D721Med (cell line): ENCODE measurements at regions not wholly inside any gene's neighbourhood (a gene's known extent, or its start where the extent isn't known, plus 50 kb on each side); places are given as distances from the start of the nearest gene placed in this dataset.
A peak's percentile ranks its signal among the peaks of the same experiment; 100 is the strongest.

Source experiments
- DNase-seq: peaks from one replicate; pipeline ENCODE4 v3.0.0; 2011; ENCODE audit warnings: low spot score; ENCODE audit not compliant: insufficient read length
- FAIRE-seq: peaks from 2 replicates; lab custom pipeline; 2011; peaks lifted over from hg19 to GRCh38; lab: Jason Lieb, UNC
- CTCF ChIP-seq: IDR thresholded peaks from 2 replicates; pipeline ENCODE4 v1.5.1; 2012; ENCODE audit warnings: mild to moderate bottlenecking, control low read depth; ENCODE audit not compliant: insufficient read depth; ENCODE audit errors: missing control alignments

GRCh38 chr2:88827821-88828220, 136.3 kb downstream of the RPIA start:
- FAIRE-seq: no peak
- no peak for DNase-seq

GRCh38 chr2:88828397-88829137, 137.1 kb downstream of the RPIA start:
- FAIRE-seq (no peak), DNase-seq (no peak)
- no peak for TF ChIP-seq CTCF

More at GRCh38 chr2:88827821-88828220, 136.3 kb downstream of the RPIA start:
- no peak for TF ChIP-seq CTCF

DNA sequence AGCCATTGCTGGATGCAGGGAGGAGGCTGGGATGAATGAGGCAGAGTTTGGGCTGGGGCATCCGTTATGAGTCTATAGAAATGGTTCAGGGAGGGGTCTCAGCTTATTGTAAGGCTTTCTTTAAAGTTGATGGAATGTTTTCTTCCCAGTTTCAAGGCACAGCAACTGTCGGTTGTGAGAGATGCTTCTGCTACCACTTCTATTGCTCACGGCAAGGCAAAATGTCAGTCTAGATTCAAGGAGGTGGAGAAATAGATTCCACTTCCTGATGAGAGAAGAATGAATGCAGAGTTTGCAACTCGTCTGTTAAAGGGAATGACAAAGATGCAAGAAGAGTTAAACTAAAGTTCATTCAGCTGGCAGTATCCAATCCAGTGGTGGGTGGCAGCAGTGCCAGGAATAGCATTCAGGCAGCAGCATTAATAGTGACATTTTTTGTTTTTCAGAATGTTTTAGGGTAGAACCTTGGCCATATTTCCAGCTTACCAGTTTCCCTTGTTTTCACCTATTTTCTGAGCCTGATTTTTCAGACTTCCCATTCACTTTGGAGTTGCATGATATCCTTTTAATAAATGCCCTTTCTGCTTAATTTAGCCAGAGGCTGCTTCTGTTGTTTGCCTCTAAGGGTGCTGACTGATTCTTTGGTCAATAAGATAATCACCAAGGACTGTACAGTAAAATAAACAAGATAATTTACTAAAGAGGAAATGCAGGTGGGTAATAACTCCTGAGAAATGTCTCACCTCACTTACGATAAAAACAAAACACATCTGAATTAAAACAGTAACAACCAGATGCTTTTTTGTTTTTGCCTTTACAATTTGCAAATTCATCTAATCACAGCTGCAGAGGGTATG, 138.4 kb downstream of the RPIA start:
- no peak for TF ChIP-seq CTCF
- DNase-seq (no peak), FAIRE-seq (no peak)

DNA sequence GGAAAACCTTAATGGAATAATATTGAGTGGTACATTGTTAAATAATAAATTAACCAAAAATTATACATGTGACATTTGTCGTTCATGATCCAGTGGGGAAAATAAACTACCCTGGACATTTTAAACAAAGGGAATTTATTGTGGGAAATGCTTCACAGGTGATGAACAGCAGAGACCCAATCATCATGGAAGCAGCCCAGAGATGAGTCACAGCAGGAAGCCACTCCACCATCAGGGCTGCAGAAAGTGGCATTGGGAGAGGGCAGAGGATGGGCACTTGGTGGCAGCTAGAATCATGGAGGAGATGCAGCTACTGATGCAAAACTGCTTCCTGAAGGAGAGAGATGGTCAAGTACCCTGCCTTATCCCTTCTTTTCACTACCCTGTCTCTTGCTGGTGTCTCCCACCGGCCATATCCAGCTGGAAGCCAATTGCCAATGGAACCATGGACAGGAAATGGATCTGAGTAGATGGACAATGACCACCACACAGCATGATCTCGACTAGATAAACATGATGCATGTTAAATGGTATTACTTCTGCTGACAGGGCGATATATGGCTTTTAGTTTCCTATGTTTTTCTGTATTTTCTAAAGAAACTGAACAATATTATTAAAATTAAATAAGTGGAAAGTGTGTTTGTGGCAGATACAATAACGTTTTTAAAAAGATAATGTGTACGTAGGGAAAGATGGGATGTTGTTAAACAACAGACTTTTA, 139.8 kb downstream of the RPIA start:
- TF ChIP-seq CTCF: no peak
- FAIRE-seq: no peak
- DNase-seq: no peak

- no peak for FAIRE-seq
- TF ChIP-seq CTCF: peak; percentile 58
- no peak for DNase-seq
Observed at GRCh38 chr2:88831792-88832248, 140.3 kb downstream of the RPIA start.

- DNase-seq: no peak
- no peak for FAIRE-seq
- no peak for TF ChIP-seq CTCF
Observed at GRCh38 chr2:88832311-88832991, 141.0 kb downstream of the RPIA start.
